ENCODE measurements at regions not wholly inside any gene's neighbourhood (a gene's known extent, or its start where the extent isn't known, plus 50 kb on each side); places are given as distances from the start of the nearest gene placed in this dataset.

GRCh38 chr2:238771218-238771617 is 76.7 kb upstream of the TWIST2 start:
- TF ChIP-seq CTCF (IDR thresholded peaks at IDR 0.05) (no peak), ZFX (IDR thresholded peaks at IDR 0.05; ENCODE audit: borderline replicate concordance) (no peak)
